SK-N-SH treated with all-trans-retinoic acid at 6 μM for 48 hours (cell line): ENCODE measurements at regions not wholly inside any gene's neighbourhood (a gene's known extent, or its start where the extent isn't known, plus 50 kb on each side); places are given as distances from the start of the nearest gene placed in this dataset.

Source experiments
- ATAC-seq: fragments of 200-7000 bp; cut with Tn5 transposase; 3 replicates; pipeline ENCODE4 v1.9.1; 2020; ENCODE audit warnings: mild to moderate bottlenecking, moderate library complexity
- ARNTL ChIP-seq: fragments of 450-650 bp; formaldehyde crosslinking; IDR thresholded peaks from 2 replicates; pipeline ENCODE4 v1.5.0; 2020; ENCODE audit warnings: low read depth, mild to moderate bottlenecking, moderate library complexity, borderline replicate concordance
- BACH2 ChIP-seq: fragments of 250-450 bp; sonication (Bioruptor Pico); IDR thresholded peaks from 2 replicates; pipeline ENCODE4 v1.9.0; 2021; ENCODE audit warnings: mild to moderate bottlenecking, borderline replicate concordance
- CREB5 ChIP-seq: fragments of 250-450 bp; sonication (Bioruptor Pico); IDR thresholded peaks from 2 replicates; pipeline ENCODE4 v1.5.1; 2020; ENCODE audit warnings: low read depth, mild to moderate bottlenecking, moderate library complexity
- CSDC2 ChIP-seq: fragments of 250-450 bp; sonication (Bioruptor Pico); IDR thresholded peaks from 2 replicates; pipeline ENCODE4 v1.5.0; 2020; ENCODE audit warnings: mild to moderate bottlenecking, moderate library complexity
- CSRNP3 ChIP-seq: fragments of 250-450 bp; sonication (Bioruptor Pico); IDR thresholded peaks from 2 replicates; pipeline ENCODE4 v1.5.1; 2021; ENCODE audit warnings: mild to moderate bottlenecking, moderate library complexity
- ESRRG ChIP-seq: fragments of 250-450 bp; sonication (Bioruptor Pico); IDR thresholded peaks from 2 replicates; pipeline ENCODE4 v1.6.1; 2021; ENCODE audit warnings: mild to moderate bottlenecking
- GLIS3 ChIP-seq: fragments of 250-450 bp; sonication (Bioruptor Pico); IDR thresholded peaks from 2 replicates; pipeline ENCODE4 v1.5.0; 2020; ENCODE audit warnings: mild to moderate bottlenecking, moderate library complexity
- ISL1 ChIP-seq: fragments of 250-450 bp; sonication (Bioruptor Pico); IDR thresholded peaks from 2 replicates; pipeline ENCODE4 v2.1.2; 2022; ENCODE audit warnings: mild to moderate bottlenecking, moderate library complexity
- OSR1 ChIP-seq: fragments of 250-450 bp; sonication (Bioruptor Pico); IDR thresholded peaks from 2 replicates; pipeline ENCODE4 v1.8.0; 2022; ENCODE audit warnings: moderate library complexity, mild to moderate bottlenecking, inconsistent platforms
- PATZ1 ChIP-seq: fragments of 250-450 bp; sonication (Bioruptor Pico); IDR thresholded peaks from 2 replicates; pipeline ENCODE4 v1.8.0; 2020; ENCODE audit warnings: mild to moderate bottlenecking, moderate library complexity, borderline replicate concordance
- POU6F1 ChIP-seq: fragments of 250-450 bp; sonication (Bioruptor Pico); IDR thresholded peaks from 2 replicates; pipeline ENCODE4 v1.8.0; 2021; ENCODE audit warnings: low read depth, mild to moderate bottlenecking, moderate library complexity, borderline replicate concordance
- PPARA ChIP-seq: fragments of 250-450 bp; sonication (Bioruptor Pico); IDR thresholded peaks from 2 replicates; pipeline ENCODE4 v1.5.0; 2020; ENCODE audit warnings: mild to moderate bottlenecking, borderline replicate concordance
- RARB ChIP-seq: fragments of 250-450 bp; sonication (Bioruptor Pico); IDR thresholded peaks from 2 replicates; pipeline ENCODE4 v1.8.0; 2021; ENCODE audit warnings: mild to moderate bottlenecking, moderate library complexity
- SNAI2 ChIP-seq: fragments of 250-450 bp; sonication (Bioruptor Pico); IDR thresholded peaks from 2 replicates; pipeline ENCODE4 v1.5.0; 2020; ENCODE audit warnings: mild to moderate bottlenecking, moderate library complexity
- TCF4 ChIP-seq: fragments of 250-450 bp; sonication (Bioruptor Pico); IDR thresholded peaks from 2 replicates; pipeline ENCODE4 v1.8.0; 2021; ENCODE audit warnings: mild to moderate bottlenecking, moderate library complexity, borderline replicate concordance
- TOX ChIP-seq: fragments of 250-450 bp; sonication (Bioruptor Pico); IDR thresholded peaks from 2 replicates; pipeline ENCODE4 v1.8.0; 2021; ENCODE audit warnings: mild to moderate bottlenecking, moderate library complexity, borderline replicate concordance
- TSHZ2 ChIP-seq: fragments of 250-450 bp; sonication (Bioruptor Pico); IDR thresholded peaks from 2 replicates; pipeline ENCODE4 v1.5.0; 2020; ENCODE audit warnings: mild to moderate bottlenecking, moderate library complexity
- ZC3H10 ChIP-seq: fragments of 250-450 bp; sonication (Bioruptor Pico); IDR thresholded peaks from 2 replicates; pipeline ENCODE4 v1.5.1; 2021; ENCODE audit warnings: mild to moderate bottlenecking, moderate library complexity
- ZFP3 ChIP-seq: fragments of 250-450 bp; sonication (Bioruptor Pico); IDR thresholded peaks from 2 replicates; pipeline ENCODE4 v1.5.0; 2020; ENCODE audit warnings: mild to moderate bottlenecking, moderate library complexity
- ZFP30 ChIP-seq: fragments of 450-650 bp; formaldehyde crosslinking; IDR thresholded peaks from 2 replicates; pipeline ENCODE4 v1.5.0; 2022; ENCODE audit warnings: mild to moderate bottlenecking, moderate library complexity
- ZNF8 ChIP-seq: fragments of 450-650 bp; formaldehyde crosslinking; IDR thresholded peaks from 2 replicates; pipeline ENCODE4 v1.5.0; 2020; ENCODE audit warnings: mild to moderate bottlenecking, moderate library complexity

GRCh38 chr6:1200081-1200408 is 111.9 kb upstream of the FOXQ1 start:
- ATAC-seq, result no peak

GRCh38 chr6:1197309-1197708 is 114.6 kb upstream of the FOXQ1 start:
- ATAC-seq, result no peak
- TF ChIP-seq ZNF8 (CRISPR knock-in tag) (no peak), ARNTL (CRISPR knock-in tag) (no peak), BACH2 (no peak), OSR1 (CRISPR knock-in tag) (no peak), TOX (CRISPR knock-in tag) (no peak), ESRRG (CRISPR knock-in tag) (no peak), ZC3H10 (CRISPR knock-in tag) (no peak), TCF4 (CRISPR knock-in tag) (no peak), CSDC2 (CRISPR knock-in tag) (no peak), PPARA (no peak), ISL1 (CRISPR knock-in tag) (no peak), PATZ1 (CRISPR knock-in tag) (no peak), RARB (CRISPR knock-in tag) (no peak), ZFP30 (CRISPR knock-in tag) (no peak)

More at GRCh38 chr6:1200081-1200408, 111.9 kb upstream of the FOXQ1 start:
- TF ChIP-seq ARNTL (CRISPR knock-in tag), result no peak
- TF ChIP-seq PPARA, result no peak
- TF ChIP-seq GLIS3, result no peak
- TF ChIP-seq ISL1 (CRISPR knock-in tag), result no peak
- TF ChIP-seq TOX (CRISPR knock-in tag), result no peak
- TF ChIP-seq POU6F1 (CRISPR knock-in tag), result no peak
- TF ChIP-seq CSDC2 (CRISPR knock-in tag), result no peak
- no peak for TF ChIP-seq PATZ1 (CRISPR knock-in tag)
- no peak for TF ChIP-seq SNAI2 (CRISPR knock-in tag)
- TF ChIP-seq ZNF8 (CRISPR knock-in tag), result no peak

- ATAC-seq, result no peak
- TF ChIP-seq TSHZ2 (CRISPR knock-in tag), result no peak
- TF ChIP-seq CSRNP3, result no peak
- TF ChIP-seq ESRRG (CRISPR knock-in tag), result no peak
- TF ChIP-seq POU6F1 (CRISPR knock-in tag), result no peak
- TF ChIP-seq PPARA, result no peak
- TF ChIP-seq OSR1 (CRISPR knock-in tag), result no peak
- TF ChIP-seq ZNF8 (CRISPR knock-in tag), result no peak
- TF ChIP-seq GLIS3, result no peak
- TF ChIP-seq ZC3H10 (CRISPR knock-in tag), result no peak
- TF ChIP-seq ARNTL (CRISPR knock-in tag), result no peak
- no peak for TF ChIP-seq ZFP3 (CRISPR knock-in tag)
- TF ChIP-seq CREB5, result no peak
- TF ChIP-seq TOX (CRISPR knock-in tag), result no peak
- no peak for TF ChIP-seq BACH2
- TF ChIP-seq ISL1 (CRISPR knock-in tag), result no peak
Observed at GRCh38 chr6:1191141-1191630, 120.7 kb upstream of the FOXQ1 start.
